Fibroblast of lung (primary cell): ENCODE measurements at regions not wholly inside any gene's neighbourhood (a gene's known extent, or its start where the extent isn't known, plus 50 kb on each side); places are given as distances from the start of the nearest gene placed in this dataset.

Source experiments
- DNase-seq, 2 donors: peaks; one replicate each; pipeline versions ENCODE4 v3.0.0 to v3.0.0-alpha.2; 2010; ENCODE audit warnings: low read depth in 2 of 2
- H2AFZ ChIP-seq: 2 replicates; pipeline ENCODE4 v1.5.1; 2012; ENCODE audit warnings: low read length, control low read depth, inconsistent platforms
- H3K27ac ChIP-seq: 2 replicates; pipeline ENCODE4 v1.5.1; 2011; ENCODE audit warnings: low read length, control low read depth; ENCODE audit not compliant: insufficient read depth
- H3K27me3 ChIP-seq: 2 replicates; pipeline ENCODE4 v1.5.1; 2011; ENCODE audit warnings: mild to moderate bottlenecking, low read length; ENCODE audit not compliant: control insufficient read depth, insufficient read depth
- H3K36me3 ChIP-seq: 2 replicates; pipeline ENCODE4 v1.5.1; 2011; ENCODE audit warnings: low read length; ENCODE audit not compliant: control insufficient read depth, insufficient read depth
- H3K4me1 ChIP-seq: 2 replicates; pipeline ENCODE4 v1.5.1; 2011; ENCODE audit warnings: low read length; ENCODE audit not compliant: control insufficient read depth, insufficient read depth; ENCODE audit errors: extremely low read depth
- H3K4me2 ChIP-seq: 2 replicates; pipeline ENCODE4 v1.5.1; 2011; ENCODE audit warnings: low read length, control low read depth; ENCODE audit not compliant: insufficient read depth; ENCODE audit errors: extremely low read depth
- H3K4me3 ChIP-seq, 4 experiments: fragments of 200-600 bp in 1 of 4; sonication (generic) in 1 of 4; replicated peaks in 1 of 4; 2 replicates each; pipeline ENCODE4 v1.5.1; 2011 to 2016; ENCODE audit warnings: low read length in 4 of 4, low read depth in 3 of 4, mild to moderate bottlenecking in 3 of 4, control low read depth in 2 of 4, inconsistent platforms in 1 of 4, mixed read lengths in 1 of 4; ENCODE audit not compliant: insufficient read depth in 1 of 4; ENCODE audit errors: control extremely low read depth in 1 of 4
- H3K79me2 ChIP-seq: 2 replicates; pipeline ENCODE4 v1.5.1; 2012; ENCODE audit warnings: mild to moderate bottlenecking, low read length, inconsistent platforms; ENCODE audit not compliant: control insufficient read depth, insufficient read depth
- H3K9ac ChIP-seq: 2 replicates; pipeline ENCODE4 v1.5.1; 2011; ENCODE audit warnings: mild to moderate bottlenecking, low read length, control low read depth; ENCODE audit not compliant: insufficient read depth
- H3K9me3 ChIP-seq: 2 replicates; pipeline ENCODE4 v1.5.1; 2012; ENCODE audit warnings: low read depth, low read length; ENCODE audit not compliant: control insufficient read depth, insufficient read depth
- H4K20me1 ChIP-seq: 2 replicates; pipeline ENCODE4 v1.5.1; 2011; ENCODE audit warnings: low read length; ENCODE audit not compliant: control insufficient read depth, insufficient read depth; ENCODE audit errors: extremely low read depth
- CTCF ChIP-seq, 2 donors: IDR thresholded peaks in 1 of 2; conservative IDR thresholded peaks in 1 of 2; 1 replicate in 1 of 2; 2 replicates in 1 of 2; pipeline ENCODE4 v1.5.1; 2011 to 2012; ENCODE audit warnings: low read length in 2 of 2, control low read depth in 1 of 2, inconsistent platforms in 1 of 2, low read depth in 1 of 2, mild to moderate bottlenecking in 1 of 2
- EZH2 ChIP-seq: IDR thresholded peaks from 2 replicates; pipeline ENCODE4 v1.5.1; 2012; ENCODE audit warnings: low read length, control low read depth, mild to moderate bottlenecking; ENCODE audit errors: missing control alignments

GRCh38 chr22:48885271-48885918, 942.3 kb downstream of the BRD1 start:
- H3K4me2 ChIP-seq = no peak overlapping the region
- TF ChIP-seq EZH2 = no peak
- TF ChIP-seq CTCF (conservative IDR thresholded peaks at IDR 0.05 in 1 of 2, IDR thresholded peaks at IDR 0.05 in 1 of 2; ENCODE audit: low read depth in 1 of 2, low read length in 2 of 2) = no peak
- H3K36me3 ChIP-seq = no peaks in the 10 kb centered on the region
- no peak for DNase-seq
- no peak overlapping the region for H3K9ac ChIP-seq
- H3K4me3 ChIP-seq = no peak overlapping the region
- H3K79me2 ChIP-seq = no peaks in the 10 kb centered on the region
- no peaks in the 10 kb centered on the region for H3K4me1 ChIP-seq
- H3K27me3 ChIP-seq = no peaks in the 10 kb centered on the region
- peaks cover 3% of the 10 kb centered on the region for H3K9me3 ChIP-seq
- H3K27ac ChIP-seq = no peak overlapping the region
- H4K20me1 ChIP-seq = no peaks in the 10 kb centered on the region
- H2AFZ ChIP-seq = no peak overlapping the region

GRCh38 chr22:48884786-48885185, 942.9 kb downstream of the BRD1 start:
- Histone ChIP-seq H4K20me1 (no peaks in the 10 kb centered on the region), H3K36me3 (no peaks in the 10 kb centered on the region), H3K9ac (no peak overlapping the region), H3K9me3 (peaks cover 3% of the 10 kb centered on the region), H3K4me1 (no peaks in the 10 kb centered on the region), H3K4me2 (no peak overlapping the region), H3K27me3 (no peaks in the 10 kb centered on the region), H2AFZ (no peak overlapping the region), H3K4me3 (no peak overlapping the region), H3K79me2 (no peaks in the 10 kb centered on the region), H3K27ac (no peak overlapping the region)
- DNase-seq = no peak
- TF ChIP-seq CTCF (conservative IDR thresholded peaks at IDR 0.05 in 1 of 2, IDR thresholded peaks at IDR 0.05 in 1 of 2; ENCODE audit: low read depth in 1 of 2, low read length in 2 of 2) (no peak), EZH2 (no peak)

GRCh38 chr22:48884324-48884723, 943.3 kb downstream of the BRD1 start:
- Histone ChIP-seq H3K9ac (no peak overlapping the region), H3K4me1 (no peaks in the 10 kb centered on the region), H3K27ac (no peak overlapping the region), H3K4me3 (no peak overlapping the region), H3K9me3 (peaks cover 3% of the 10 kb centered on the region), H3K36me3 (no peaks in the 10 kb centered on the region), H3K4me2 (no peak overlapping the region), H3K27me3 (no peaks in the 10 kb centered on the region), H4K20me1 (no peaks in the 10 kb centered on the region), H2AFZ (no peak overlapping the region), H3K79me2 (no peaks in the 10 kb centered on the region)
- DNase-seq = no peak
- TF ChIP-seq EZH2 (no peak), CTCF (conservative IDR thresholded peaks at IDR 0.05 in 1 of 2, IDR thresholded peaks at IDR 0.05 in 1 of 2; ENCODE audit: low read depth in 1 of 2, low read length in 2 of 2) (no peak)
